ENCODE measurements at regions not wholly inside any gene's neighbourhood (a gene's known extent, or its start where the extent isn't known, plus 50 kb on each side); places are given as distances from the start of the nearest gene placed in this dataset.

DNA sequence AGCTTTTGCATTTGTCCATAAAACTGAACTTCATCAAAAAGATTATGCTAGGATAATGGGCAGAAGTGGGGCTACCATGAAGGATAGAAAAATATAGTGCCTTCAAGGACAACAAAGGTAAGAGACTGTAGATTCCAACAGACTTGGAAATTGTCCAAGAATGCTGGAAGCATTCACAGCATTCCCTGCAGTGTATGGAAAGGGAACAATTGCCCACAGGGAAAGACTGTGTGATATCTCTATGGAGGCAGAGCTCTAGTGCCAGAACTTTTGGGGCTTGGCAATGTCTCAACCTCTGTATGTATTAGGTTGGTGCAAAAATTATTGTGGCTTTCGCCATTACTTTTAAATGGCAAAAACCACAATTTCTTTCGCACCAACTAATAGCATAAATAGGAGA is 1598.8 kb upstream of the MIR17HG start:
- DNase-seq (ENCODE audit: low read depth), result no peak
- no peak overlapping the region for H3K4me3 ChIP-seq (ENCODE audit: low read depth, low read length)
- TF ChIP-seq, protein P1, sequence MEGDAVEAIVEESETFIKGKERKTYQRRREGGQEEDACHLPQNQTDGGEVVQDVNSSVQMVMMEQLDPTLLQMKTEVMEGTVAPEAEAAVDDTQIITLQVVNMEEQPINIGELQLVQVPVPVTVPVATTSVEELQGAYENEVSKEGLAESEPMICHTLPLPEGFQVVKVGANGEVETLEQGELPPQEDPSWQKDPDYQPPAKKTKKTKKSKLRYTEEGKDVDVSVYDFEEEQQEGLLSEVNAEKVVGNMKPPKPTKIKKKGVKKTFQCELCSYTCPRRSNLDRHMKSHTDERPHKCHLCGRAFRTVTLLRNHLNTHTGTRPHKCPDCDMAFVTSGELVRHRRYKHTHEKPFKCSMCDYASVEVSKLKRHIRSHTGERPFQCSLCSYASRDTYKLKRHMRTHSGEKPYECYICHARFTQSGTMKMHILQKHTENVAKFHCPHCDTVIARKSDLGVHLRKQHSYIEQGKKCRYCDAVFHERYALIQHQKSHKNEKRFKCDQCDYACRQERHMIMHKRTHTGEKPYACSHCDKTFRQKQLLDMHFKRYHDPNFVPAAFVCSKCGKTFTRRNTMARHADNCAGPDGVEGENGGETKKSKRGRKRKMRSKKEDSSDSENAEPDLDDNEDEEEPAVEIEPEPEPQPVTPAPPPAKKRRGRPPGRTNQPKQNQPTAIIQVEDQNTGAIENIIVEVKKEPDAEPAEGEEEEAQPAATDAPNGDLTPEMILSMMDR (conservative IDR thresholded peaks at IDR 0.05; ENCODE audit: low read depth, low read length), result no peak

DNA sequence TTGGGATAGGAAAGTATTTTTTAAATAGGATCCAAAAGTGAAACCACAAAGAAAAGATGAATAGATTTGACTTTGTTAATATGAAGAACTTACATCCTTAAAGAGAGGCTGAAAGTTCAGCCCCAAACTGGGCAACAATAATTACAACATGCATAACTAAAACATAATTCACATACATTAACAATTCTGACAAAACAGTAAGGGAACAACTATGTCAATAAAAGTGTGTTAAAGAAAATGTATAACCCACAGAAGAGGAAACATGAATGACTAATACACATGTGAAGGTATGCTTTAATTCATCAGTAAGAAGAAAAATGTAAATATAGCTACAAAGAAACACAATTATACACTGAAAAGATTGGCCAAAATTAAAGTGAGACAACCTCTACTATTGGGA is 1597.6 kb upstream of the MIR17HG start:
- TF ChIP-seq, protein P1 (conservative IDR thresholded peaks at IDR 0.05; ENCODE audit: low read depth, low read length), result no peak
- no peak for DNase-seq (ENCODE audit: low read depth)
- no peak overlapping the region for H3K4me3 ChIP-seq (ENCODE audit: low read depth, low read length)

DNA sequence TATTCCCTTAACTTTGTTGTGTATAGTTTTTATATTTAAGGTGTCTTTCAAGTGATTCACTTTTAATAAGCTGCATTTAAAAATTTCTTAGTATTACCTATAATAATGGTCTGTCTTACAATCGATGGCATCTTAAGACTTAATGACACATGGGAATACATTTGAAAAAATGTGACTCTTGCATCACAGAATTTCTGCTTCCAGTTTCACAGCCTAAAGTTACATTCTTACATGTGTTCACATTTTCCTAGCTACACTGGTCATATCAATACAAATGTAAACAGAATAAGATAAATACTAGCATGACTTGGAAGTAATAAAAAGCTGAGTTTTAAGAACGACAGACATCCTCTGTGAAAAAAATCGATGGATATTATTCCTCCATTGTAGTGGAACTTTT is 1597.1 kb upstream of the MIR17HG start:
- TF ChIP-seq, protein P1 (conservative IDR thresholded peaks at IDR 0.05; ENCODE audit: low read depth, low read length), result no peak
- DNase-seq (ENCODE audit: low read depth), result no peak
- no peak overlapping the region for H3K4me3 ChIP-seq (ENCODE audit: low read depth, low read length)

DNA sequence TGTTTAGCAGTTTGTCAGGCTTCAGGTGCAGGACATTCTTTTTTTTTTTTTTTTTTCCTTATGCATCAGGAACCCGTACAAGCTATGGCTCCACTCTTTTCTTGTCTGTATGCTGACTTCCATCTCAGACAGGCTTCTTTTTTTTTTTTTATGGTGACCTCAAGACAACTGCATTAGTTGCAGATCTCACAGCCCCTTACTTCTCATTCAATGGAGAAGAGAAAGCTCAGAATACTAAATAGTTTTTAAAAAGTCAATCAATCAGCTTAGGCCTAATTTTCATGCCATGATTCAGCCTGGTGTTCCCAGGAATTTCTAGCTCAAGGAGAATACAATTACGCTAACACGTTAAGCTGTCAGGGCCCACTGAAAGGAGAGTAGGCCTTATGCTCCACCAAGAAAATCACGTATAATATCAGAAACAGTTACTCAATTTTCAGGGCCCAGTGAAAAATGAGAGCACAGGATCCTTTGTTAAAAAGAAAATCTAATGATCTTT is 1596.0 kb upstream of the MIR17HG start:
- DNase-seq (ENCODE audit: low read depth), result no peak
- H3K4me3 ChIP-seq (ENCODE audit: low read depth, low read length), result no peak overlapping the region
- TF ChIP-seq, protein P1 (conservative IDR thresholded peaks at IDR 0.05; ENCODE audit: low read depth, low read length), result no peak

DNA sequence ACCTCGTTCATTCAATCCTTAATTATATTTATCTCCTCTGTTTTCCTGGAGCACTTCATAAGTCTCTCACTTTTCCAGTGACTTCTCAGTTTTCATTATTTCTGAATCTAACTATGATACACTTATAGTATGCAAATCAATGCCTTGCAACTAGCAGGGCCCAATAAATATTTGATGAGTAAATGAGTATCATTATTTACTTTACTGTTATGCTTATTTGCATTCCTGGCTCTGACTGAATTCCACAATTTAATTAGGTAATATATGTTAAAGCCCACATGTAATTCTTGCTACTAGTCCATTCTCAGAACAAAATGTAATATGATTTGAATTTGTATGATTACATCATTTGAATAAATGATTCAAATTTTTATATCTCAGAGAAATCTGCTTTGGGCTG is 1595.1 kb upstream of the MIR17HG start:
- TF ChIP-seq, protein P1 (conservative IDR thresholded peaks at IDR 0.05; ENCODE audit: low read depth, low read length), result no peak
- no peak for DNase-seq (ENCODE audit: low read depth)
- H3K4me3 ChIP-seq (ENCODE audit: low read depth, low read length), result no peak overlapping the region

DNA sequence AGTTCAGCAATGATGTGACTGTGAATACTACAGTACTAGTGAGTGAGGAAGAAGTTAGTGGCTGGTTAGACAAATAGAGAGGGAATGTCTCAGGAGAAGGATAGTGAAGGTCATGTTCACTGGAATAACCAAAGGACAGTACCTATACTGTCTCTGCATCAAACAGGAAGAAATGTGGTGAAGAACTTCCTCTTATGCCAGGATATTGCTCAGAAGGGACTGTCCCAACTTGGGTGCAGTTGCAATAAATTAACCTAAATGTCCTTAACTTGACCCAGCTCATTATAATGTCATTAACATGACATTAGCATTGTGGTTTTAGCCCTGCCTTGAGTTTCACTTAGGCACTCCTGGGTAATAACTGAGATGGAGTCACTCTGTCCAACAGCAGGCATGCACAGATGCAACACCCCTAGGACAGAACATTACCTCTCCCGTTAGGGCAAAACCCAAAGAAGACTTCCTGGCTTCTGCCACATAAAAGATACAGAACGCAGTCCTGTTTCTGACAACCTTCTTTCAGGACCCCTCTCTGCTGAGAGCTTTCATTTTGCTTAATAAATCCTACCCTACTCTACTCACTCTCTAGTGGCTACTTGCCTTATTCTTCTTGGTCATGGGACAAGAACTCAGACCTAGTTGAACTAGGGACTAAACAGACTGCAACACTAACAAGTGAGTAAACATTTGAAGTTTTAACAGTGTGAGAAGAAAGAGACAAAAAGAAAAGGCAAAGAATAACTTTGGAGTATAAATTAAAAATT is 1591.6 kb upstream of the MIR17HG start:
- H3K4me3 ChIP-seq (ENCODE audit: low read depth, low read length), result no peak overlapping the region
- TF ChIP-seq, protein P1 (conservative IDR thresholded peaks at IDR 0.05; ENCODE audit: low read depth, low read length), result no peak
- DNase-seq (ENCODE audit: low read depth), result no peak

DNA sequence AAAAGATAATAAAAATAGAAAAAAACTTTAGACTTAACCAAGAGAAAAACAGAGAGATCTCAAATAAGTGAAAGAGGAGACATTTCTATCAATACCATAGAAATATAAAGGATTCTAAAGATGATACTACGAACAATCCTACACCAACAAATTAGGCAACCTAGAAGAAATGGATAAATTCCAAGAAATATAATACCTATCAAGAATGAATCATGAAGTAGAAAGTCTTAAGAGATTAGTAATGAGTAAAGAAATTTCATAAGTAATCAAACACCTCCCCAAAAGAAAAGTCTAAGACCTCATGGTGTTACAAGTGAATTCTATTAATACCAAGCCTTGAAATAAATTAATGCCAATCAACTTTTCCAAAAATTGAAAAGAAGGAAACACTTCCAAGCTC is 1584.5 kb upstream of the MIR17HG start:
- no peak for DNase-seq (ENCODE audit: low read depth)
- no peak overlapping the region for H3K4me3 ChIP-seq (ENCODE audit: low read depth, low read length)
- TF ChIP-seq, protein P1 (conservative IDR thresholded peaks at IDR 0.05; ENCODE audit: low read depth, low read length), result no peak

All from epithelial cell of proximal tubule (primary cell).